Upper lobe of right lung (tissue), 1 donor: ENCODE measurements at regions not wholly inside any gene's neighbourhood (a gene's known extent, or its start where the extent isn't known, plus 50 kb on each side); places are given as distances from the start of the nearest gene placed in this dataset.

Source experiments
- ATAC-seq: fragments of 200-7000 bp; cut with Tn5 transposase; one replicate; pipeline ENCODE4 v1.9.1; 2020; ENCODE audit warnings: mild to moderate bottlenecking, moderate library complexity
- DNase-seq: peaks from one replicate; pipeline ENCODE4 v3.0.0-alpha.2; 2020
- H3K27ac ChIP-seq: fragments of 200-600 bp; one replicate; pipeline ENCODE4 v1.8.0; 2022
- H3K27me3 ChIP-seq: fragments of 200-600 bp; one replicate; pipeline ENCODE4 v1.8.0; 2022; ENCODE audit warnings: mild to moderate bottlenecking
- H3K36me3 ChIP-seq: fragments of 200-600 bp; one replicate; pipeline ENCODE4 v1.8.0; 2022
- H3K4me1 ChIP-seq: fragments of 200-600 bp; one replicate; pipeline ENCODE4 v1.8.0; 2022
- H3K4me3 ChIP-seq: fragments of 200-600 bp; one replicate; pipeline ENCODE4 v1.8.0; 2022; ENCODE audit warnings: mild to moderate bottlenecking
- H3K9me3 ChIP-seq: fragments of 200-600 bp; one replicate; pipeline ENCODE4 v1.8.0; 2022
- CTCF ChIP-seq: fragments of 200-600 bp; IDR thresholded peaks from one replicate; pipeline ENCODE4 v1.8.0; 2022; ENCODE audit warnings: antibody characterized with exemption
- intact Hi-C: fragments of 100-400 bp; cut with DNase I; formaldehyde crosslinking; loops from one replicate; pipeline ENCODE4 v1.11.0; 2022
- donor health status: DM: no; HTN: yes; CAD: no; lungs with severe emphysema.

- DNase-seq (no peak), ATAC-seq (no peak)
- H3K27ac ChIP-seq = no peak overlapping the region
- no peaks in the 10 kb centered on the region for H3K27me3 ChIP-seq
- no peak for TF ChIP-seq CTCF
- H3K4me1 ChIP-seq = no peaks in the 10 kb centered on the region
- intact Hi-C loops = no loop called here
- no peak overlapping the region for H3K4me3 ChIP-seq
- no peaks in the 10 kb centered on the region for H3K9me3 ChIP-seq
- no peaks in the 10 kb centered on the region for H3K36me3 ChIP-seq
Observed at GRCh38 chr15:46293550-46293949, 658.7 kb downstream of the SQOR start.

GRCh38 chr15:46296002-46296401, 661.2 kb downstream of the SQOR start:
- intact Hi-C loops = no loop called here
- no peak for TF ChIP-seq CTCF
- Histone ChIP-seq H3K4me1 (no peaks in the 10 kb centered on the region), H3K4me3 (no peak overlapping the region), H3K36me3 (no peaks in the 10 kb centered on the region), H3K9me3 (no peaks in the 10 kb centered on the region), H3K27ac (no peak overlapping the region), H3K27me3 (no peaks in the 10 kb centered on the region)
- ATAC-seq (no peak), DNase-seq (no peak)

GRCh38 chr15:46296797-46297196, 662.0 kb downstream of the SQOR start:
- Histone ChIP-seq H3K27me3 (no peaks in the 10 kb centered on the region), H3K4me1 (no peaks in the 10 kb centered on the region), H3K27ac (no peak overlapping the region), H3K36me3 (no peaks in the 10 kb centered on the region), H3K9me3 (no peaks in the 10 kb centered on the region), H3K4me3 (no peak overlapping the region)
- intact Hi-C loops = no loop called here
- no peak for DNase-seq
- TF ChIP-seq CTCF = no peak
- no peak for ATAC-seq

GRCh38 chr15:46297766-46298165, 662.9 kb downstream of the SQOR start:
- intact Hi-C loops = no loop called here
- Histone ChIP-seq H3K9me3 (no peaks in the 10 kb centered on the region), H3K27ac (no peak overlapping the region), H3K4me3 (no peak overlapping the region), H3K4me1 (no peaks in the 10 kb centered on the region), H3K36me3 (no peaks in the 10 kb centered on the region), H3K27me3 (no peaks in the 10 kb centered on the region)
- no peak for DNase-seq
- ATAC-seq = no peak
- no peak for TF ChIP-seq CTCF

- Histone ChIP-seq H3K9me3 (no peaks in the 10 kb centered on the region), H3K27me3 (no peaks in the 10 kb centered on the region), H3K4me3 (no peak overlapping the region), H3K36me3 (no peaks in the 10 kb centered on the region), H3K4me1 (no peaks in the 10 kb centered on the region), H3K27ac (no peak overlapping the region)
- no peak for ATAC-seq
- no peak for TF ChIP-seq CTCF
- intact Hi-C loops = no loop called here
- no peak for DNase-seq
Observed at GRCh38 chr15:46300716-46301115, 665.9 kb downstream of the SQOR start.

GRCh38 chr15:46301291-46301690, 666.5 kb downstream of the SQOR start:
- intact Hi-C loops = no loop called here
- ATAC-seq (no peak), DNase-seq (no peak)
- Histone ChIP-seq H3K27me3 (no peaks in the 10 kb centered on the region), H3K4me1 (no peaks in the 10 kb centered on the region), H3K9me3 (no peaks in the 10 kb centered on the region), H3K27ac (no peak overlapping the region), H3K4me3 (no peak overlapping the region), H3K36me3 (no peaks in the 10 kb centered on the region)
- TF ChIP-seq CTCF = no peak
